ENCODE measurements at regions not wholly inside any gene's neighbourhood (a gene's known extent, or its start where the extent isn't known, plus 50 kb on each side); places are given as distances from the start of the nearest gene placed in this dataset.

GRCh38 chr6:25100288-25100687 is 164.5 kb upstream of the RIPOR2 start:
- Mint-ChIP-seq H3K27ac (no peak overlapping the region), H3K36me3 (peaks cover 7% of the 10 kb centered on the region), H3K9me3 (no peaks in the 10 kb centered on the region), H3K27me3 (no peaks in the 10 kb centered on the region), H3K4me3 (no peak overlapping the region), H3K4me1 (no peaks in the 10 kb centered on the region)
- no peak for ATAC-seq

- no peaks in the 10 kb centered on the region for H3K9me3 Mint-ChIP-seq
- no peak for ATAC-seq
- no peak overlapping the region for H3K27ac Mint-ChIP-seq
- H3K27me3 Mint-ChIP-seq = no peaks in the 10 kb centered on the region
- H3K36me3 Mint-ChIP-seq = peaks cover 28% of the 10 kb centered on the region
- no peak overlapping the region for H3K4me3 Mint-ChIP-seq
- H3K4me1 Mint-ChIP-seq = peaks cover 17% of the 10 kb centered on the region
Observed at GRCh38 chr6:25103603-25104002, 167.8 kb upstream of the RIPOR2 start.

DNA sequence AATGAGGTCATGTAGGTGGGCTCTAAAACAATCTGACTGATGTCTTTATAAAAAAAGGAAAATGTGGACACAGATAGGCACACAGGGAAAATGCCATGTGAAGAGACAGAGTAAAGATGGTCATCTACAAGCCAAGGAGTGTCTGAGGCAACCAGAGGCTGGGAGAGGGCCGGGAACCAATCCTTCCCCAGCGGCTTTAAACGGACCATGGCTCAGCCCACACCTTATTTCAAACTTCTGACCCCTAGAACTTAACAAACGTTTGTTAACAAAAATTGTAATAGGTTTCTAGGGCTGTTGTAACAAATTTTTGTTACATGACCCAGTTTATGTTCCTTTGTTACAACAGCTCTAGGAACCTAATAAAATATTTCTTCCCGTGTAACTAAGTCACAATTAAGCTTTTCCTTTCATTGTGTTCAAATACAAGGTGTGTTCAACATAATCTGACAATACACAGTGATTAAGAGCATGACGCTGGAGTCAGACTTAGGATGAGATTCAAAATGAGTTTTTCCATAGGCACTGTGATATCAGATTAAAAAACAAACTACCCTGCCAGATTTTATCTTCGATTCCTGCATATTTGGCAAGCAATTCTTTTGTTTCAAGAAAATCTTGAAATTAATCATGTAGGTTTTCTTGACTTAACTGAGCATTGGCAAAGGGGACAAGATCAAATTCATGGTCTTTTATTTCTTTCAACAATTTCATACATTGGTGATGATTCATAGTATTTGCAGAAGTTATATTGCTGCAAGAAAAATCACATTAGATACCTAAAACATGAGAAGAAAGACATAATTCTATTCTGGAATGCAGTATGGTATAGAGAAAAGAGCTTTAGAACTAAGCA is 169.5 kb upstream of the RIPOR2 start:
- no peak for ATAC-seq
- Mint-ChIP-seq H3K27me3 (no peaks in the 10 kb centered on the region), H3K36me3 (peaks cover 40% of the 10 kb centered on the region), H3K9me3 (no peaks in the 10 kb centered on the region), H3K4me3 (no peak overlapping the region), H3K27ac (no peak overlapping the region), H3K4me1 (peaks cover 17% of the 10 kb centered on the region)

DNA sequence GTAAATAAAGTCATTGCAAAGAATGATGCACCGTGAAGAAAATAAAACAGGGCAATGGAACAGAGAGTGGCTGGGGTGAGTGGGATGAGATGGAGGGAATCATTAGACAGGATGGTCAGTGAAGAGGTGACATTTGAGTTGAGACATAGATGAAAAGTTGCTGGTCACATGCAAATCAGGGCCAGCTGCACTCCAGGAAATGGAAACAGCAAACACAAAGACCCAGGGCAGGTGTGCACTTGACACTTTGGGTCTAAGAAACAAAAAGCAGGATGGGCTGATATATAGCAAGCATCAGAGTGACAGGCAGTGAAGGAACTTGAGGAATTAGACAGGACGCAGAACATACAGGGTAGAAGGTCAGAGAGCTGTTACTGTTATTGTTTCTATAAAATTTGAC is 171.5 kb upstream of the RIPOR2 start:
- H3K27me3 Mint-ChIP-seq = no peaks in the 10 kb centered on the region
- peaks cover 17% of the 10 kb centered on the region for H3K4me1 Mint-ChIP-seq
- peaks cover 45% of the 10 kb centered on the region for H3K36me3 Mint-ChIP-seq
- H3K9me3 Mint-ChIP-seq = no peaks in the 10 kb centered on the region
- ATAC-seq = peak; percentile 57
- no peak overlapping the region for H3K27ac Mint-ChIP-seq
- H3K4me3 Mint-ChIP-seq = no peak overlapping the region

GRCh38 chr6:25111782-25112181 is 167.4 kb upstream of the CARMIL1 start:
- Mint-ChIP-seq H3K4me1 (peaks cover 17% of the 10 kb centered on the region), H3K9me3 (no peaks in the 10 kb centered on the region), H3K27me3 (no peaks in the 10 kb centered on the region), H3K36me3 (peaks cover 52% of the 10 kb centered on the region), H3K4me3 (no peak overlapping the region), H3K27ac (no peak overlapping the region)
- no peak for ATAC-seq

- no peaks in the 10 kb centered on the region for H3K9me3 Mint-ChIP-seq
- H3K4me3 Mint-ChIP-seq = no peak overlapping the region
- peaks cover 46% of the 10 kb centered on the region for H3K36me3 Mint-ChIP-seq
- peaks cover 11% of the 10 kb centered on the region for H3K4me1 Mint-ChIP-seq
- H3K27me3 Mint-ChIP-seq = no peaks in the 10 kb centered on the region
- H3K27ac Mint-ChIP-seq = no peak overlapping the region
- ATAC-seq = no peak
Observed at GRCh38 chr6:25112322-25112773, 166.8 kb upstream of the CARMIL1 start.

GRCh38 chr6:25113436-25113835 is 165.7 kb upstream of the CARMIL1 start:
- Mint-ChIP-seq H3K9me3 (no peaks in the 10 kb centered on the region), H3K4me3 (no peak overlapping the region), H3K27me3 (no peaks in the 10 kb centered on the region), H3K36me3 (peaks cover 44% of the 10 kb centered on the region), H3K27ac (no peak overlapping the region), H3K4me1 (peaks cover 11% of the 10 kb centered on the region)
- ATAC-seq = no peak

- H3K27me3 Mint-ChIP-seq = no peaks in the 10 kb centered on the region
- H3K36me3 Mint-ChIP-seq = peaks cover 37% of the 10 kb centered on the region
- H3K4me3 Mint-ChIP-seq = no peak overlapping the region
- H3K27ac Mint-ChIP-seq = no peak overlapping the region
- peaks cover 24% of the 10 kb centered on the region for H3K4me1 Mint-ChIP-seq
- no peak for ATAC-seq
- H3K9me3 Mint-ChIP-seq = no peaks in the 10 kb centered on the region
Observed at GRCh38 chr6:25118038-25118437, 161.1 kb upstream of the CARMIL1 start.

- H3K27me3 Mint-ChIP-seq = no peaks in the 10 kb centered on the region
- H3K4me1 Mint-ChIP-seq = peaks cover 30% of the 10 kb centered on the region
- H3K9me3 Mint-ChIP-seq = no peaks in the 10 kb centered on the region
- H3K36me3 Mint-ChIP-seq = peaks cover 47% of the 10 kb centered on the region
- H3K27ac Mint-ChIP-seq = no peak overlapping the region
- no peak for ATAC-seq
- no peak overlapping the region for H3K4me3 Mint-ChIP-seq
Observed at GRCh38 chr6:25121186-25121585, 158.0 kb upstream of the CARMIL1 start.

DNA sequence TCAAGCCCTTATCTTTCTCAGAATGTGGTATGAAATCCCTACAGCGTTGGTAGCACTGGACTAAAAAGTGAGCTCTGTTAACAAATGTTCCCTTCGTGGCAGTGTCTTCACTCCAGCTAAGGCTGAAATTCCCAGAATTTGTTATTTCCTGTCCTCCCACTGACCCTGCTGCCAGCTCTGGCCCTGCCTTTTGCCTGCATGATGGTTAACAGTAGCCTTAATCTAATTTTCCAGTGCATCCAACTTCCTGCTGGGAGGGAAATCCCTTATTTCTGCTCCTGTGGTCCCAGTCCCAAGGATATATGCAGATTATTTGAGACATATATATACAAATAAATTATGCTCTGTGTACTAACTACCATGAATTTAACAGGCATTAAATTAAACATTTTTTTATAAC is 157.2 kb upstream of the CARMIL1 start:
- Mint-ChIP-seq H3K36me3 (peaks cover 47% of the 10 kb centered on the region), H3K9me3 (no peaks in the 10 kb centered on the region), H3K27me3 (no peaks in the 10 kb centered on the region), H3K4me1 (peaks cover 30% of the 10 kb centered on the region), H3K27ac (no peak overlapping the region), H3K4me3 (no peak overlapping the region)
- no peak for ATAC-seq

DNA sequence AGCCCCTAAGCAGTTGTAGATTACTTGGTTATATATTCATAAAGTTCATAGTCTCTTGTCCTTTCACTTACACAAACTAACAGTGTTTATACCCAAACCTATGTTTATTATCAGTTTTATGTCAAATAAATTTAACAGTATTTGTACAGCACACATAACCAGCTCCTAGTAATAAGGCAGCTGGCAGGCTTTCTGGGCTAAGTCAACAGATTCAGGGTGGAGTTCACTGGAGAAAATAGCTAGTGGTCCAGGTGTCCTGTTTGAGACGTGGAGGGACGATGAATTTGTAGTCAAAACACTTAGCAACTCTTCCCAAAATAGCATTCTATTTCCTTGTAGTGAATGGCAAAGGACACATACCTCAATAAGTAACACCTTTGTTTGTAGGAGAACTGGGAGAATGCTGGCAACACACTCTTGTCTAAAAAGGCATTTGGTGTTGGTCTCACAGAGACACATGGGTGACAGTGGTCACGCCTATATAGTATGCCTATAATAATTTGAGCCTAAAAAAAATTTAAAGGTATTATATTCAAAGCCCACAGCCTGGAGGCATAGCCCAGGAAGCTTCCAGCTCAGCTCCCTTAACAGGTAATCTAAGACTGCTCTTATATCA is 156.4 kb upstream of the CARMIL1 start:
- H3K4me3 Mint-ChIP-seq = no peak overlapping the region
- H3K9me3 Mint-ChIP-seq = no peaks in the 10 kb centered on the region
- H3K4me1 Mint-ChIP-seq = peaks cover 27% of the 10 kb centered on the region
- peaks cover 47% of the 10 kb centered on the region for H3K36me3 Mint-ChIP-seq
- no peak for ATAC-seq
- no peaks in the 10 kb centered on the region for H3K27me3 Mint-ChIP-seq
- no peak overlapping the region for H3K27ac Mint-ChIP-seq

DNA sequence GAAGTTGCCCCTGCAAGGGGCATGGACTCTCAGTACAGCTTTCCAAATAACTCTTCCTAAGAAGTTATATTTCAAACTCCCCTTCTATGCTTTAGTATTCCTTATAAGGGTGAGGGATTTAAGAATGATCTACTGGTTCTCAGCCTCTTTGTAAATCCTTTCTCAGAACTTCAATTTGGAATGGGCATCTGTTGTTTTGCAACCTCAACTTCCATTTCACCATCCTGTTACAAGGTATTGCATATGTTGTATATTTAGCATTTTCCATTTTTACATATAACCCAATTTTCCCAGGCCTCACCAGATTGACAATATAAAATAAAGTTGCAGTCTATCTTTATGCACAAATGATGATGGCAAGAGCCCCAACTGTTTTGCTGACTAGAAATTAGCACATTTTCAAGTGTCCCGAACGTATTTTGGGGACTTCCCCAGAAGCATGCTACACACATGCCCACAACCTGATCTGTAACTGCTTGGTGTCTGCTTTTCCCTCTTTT is 154.9 kb upstream of the CARMIL1 start:
- Mint-ChIP-seq H3K9me3 (no peaks in the 10 kb centered on the region), H3K27me3 (no peaks in the 10 kb centered on the region), H3K4me3 (no peak overlapping the region), H3K27ac (no peak overlapping the region), H3K36me3 (peaks cover 44% of the 10 kb centered on the region), H3K4me1 (peaks cover 13% of the 10 kb centered on the region)
- no peak for ATAC-seq

- peaks cover 49% of the 10 kb centered on the region for H3K36me3 Mint-ChIP-seq
Observed at GRCh38 chr6:25125736-25126135, 153.4 kb upstream of the CARMIL1 start.

GRCh38 chr6:25127076-25127837 is 151.9 kb upstream of the CARMIL1 start:
- H3K4me3 Mint-ChIP-seq = no peak overlapping the region
- H3K27me3 Mint-ChIP-seq = no peaks in the 10 kb centered on the region
- peaks cover 48% of the 10 kb centered on the region for H3K36me3 Mint-ChIP-seq
- H3K9me3 Mint-ChIP-seq = no peaks in the 10 kb centered on the region
- ATAC-seq = no peak
- peaks cover 17% of the 10 kb centered on the region for H3K4me1 Mint-ChIP-seq
- H3K27ac Mint-ChIP-seq = no peak overlapping the region

More at GRCh38 chr6:25125736-25126135, 153.4 kb upstream of the CARMIL1 start:
- Mint-ChIP-seq H3K4me3 (no peak overlapping the region), H3K9me3 (no peaks in the 10 kb centered on the region), H3K27me3 (no peaks in the 10 kb centered on the region), H3K4me1 (peaks cover 18% of the 10 kb centered on the region), H3K27ac (no peak overlapping the region)
- ATAC-seq = no peak

- H3K4me1 Mint-ChIP-seq = peaks cover 16% of the 10 kb centered on the region
- H3K4me3 Mint-ChIP-seq = no peak overlapping the region
Observed at GRCh38 chr6:25130518-25130917, 148.7 kb upstream of the CARMIL1 start.

More at GRCh38 chr6:25130518-25130917, 148.7 kb upstream of the CARMIL1 start:
- H3K27ac Mint-ChIP-seq = no peak overlapping the region
- no peaks in the 10 kb centered on the region for H3K27me3 Mint-ChIP-seq
- H3K36me3 Mint-ChIP-seq = peaks cover 40% of the 10 kb centered on the region
- H3K9me3 Mint-ChIP-seq = peaks cover 2% of the 10 kb centered on the region
- no peak for ATAC-seq

Data from stimulated activated memory B cell treated with anti-CD40 and anti-IgM and Interleukin-4, amounts not matched to agents 10 μg/mL and 1 μg/mL and 100 μg/mL, for 72 hours (primary cell).